HCT116 (cell line): ENCODE measurements at regions not wholly inside any gene's neighbourhood (a gene's known extent, or its start where the extent isn't known, plus 50 kb on each side); places are given as distances from the start of the nearest gene placed in this dataset.

ENCODE experiments used
- ATAC-seq: fragments of 200-7000 bp; cut with Tn5 transposase; 2 replicates; pipeline ENCODE4 v1.9.1; 2020; ENCODE audit warnings: mild to moderate bottlenecking, moderate library complexity
- BruUV-seq: library from RNA; stranded (reverse); fragments of 400-500 nt; replicated peaks from 2 replicates; lab custom pipeline; 2021; lab: Mats Ljungman, UMichigan
- CTCF ChIA-PET: fragments of 300-600 bp; sonication (Branson Sonifier 250); formaldehyde crosslinking; loops from one replicate; lab custom pipeline; 2021; ENCODE audit warnings: antibody characterized with exemption; lab: Charles Lee
- POLR2A ChIA-PET: fragments of 300-600, 350-600 bp; sonication (Branson Sonifier 250); formaldehyde crosslinking; loops from one replicate; lab custom pipeline; 2021; ENCODE audit warnings: antibody characterized with exemption; lab: Charles Lee
- RAD21 ChIA-PET, 2 experiments: fragments of 300-600 bp; sonication (Branson Sonifier 250); formaldehyde crosslinking; loops; one replicate each; lab custom pipeline; 2023; ENCODE audit warnings: low total read pairs in 2 of 2; ENCODE audit not compliant: uncharacterized antibody in 2 of 2, unreplicated experiment in 2 of 2, low non-redundant PET in 1 of 2; lab: Charles Lee
- DNase-seq: peaks from one replicate; pipeline ENCODE4 v3.0.0-alpha.2; 2010; ENCODE audit warnings: low read depth, low spot score
- H2AFZ ChIP-seq: fragments of 200-600 bp; shearing (Covaris generic), sonication (generic); 2 replicates; pipeline ENCODE4 v1.6.1; 2017; ENCODE audit warnings: low read depth, mixed run types, mixed read lengths, antibody characterized with exemption, low read length; ENCODE audit not compliant: poor library complexity, severe bottlenecking
- H3K27ac ChIP-seq: 2 replicates; pipeline ENCODE4 v1.5.1; 2012; ENCODE audit warnings: low read depth, low read length
- H3K27me3 ChIP-seq: fragments of 200-600 bp; sonication (generic); 2 replicates; pipeline ENCODE4 v1.6.1; 2016; ENCODE audit warnings: mixed run types, low read length, mixed read lengths; ENCODE audit not compliant: insufficient read depth
- H3K36me3 ChIP-seq, 2 experiments: fragments of 200-500 bp in 1 of 2; fragments of 200-600 bp in 1 of 2; sonication (Bioruptor generic) in 1 of 2; sonication (generic) in 1 of 2; 2 replicates each; pipeline versions ENCODE4 v1.5.1 to v1.6.1; 2014 to 2016; ENCODE audit warnings: low read length in 2 of 2, inconsistent platforms in 1 of 2, mixed read lengths in 1 of 2, mixed run types in 1 of 2; ENCODE audit not compliant: insufficient read depth in 2 of 2, control insufficient read depth in 1 of 2
- H3K4me1 ChIP-seq, 2 experiments: fragments of 200-600 bp in 1 of 2; sonication (generic) in 1 of 2; 2 replicates each; pipeline versions ENCODE4 v1.5.1 to v1.6.1; 2012 to 2017; ENCODE audit warnings: low read length in 2 of 2, inconsistent platforms in 1 of 2, mild to moderate bottlenecking in 1 of 2, mixed read lengths in 1 of 2, mixed run types in 1 of 2, moderate library complexity in 1 of 2; ENCODE audit not compliant: insufficient read depth in 2 of 2, control insufficient read depth in 1 of 2
- H3K4me2 ChIP-seq: fragments of 200-600 bp; sonication (generic); 2 replicates; pipeline ENCODE4 v1.6.1; 2017; ENCODE audit warnings: mixed run types, low read length, mixed read lengths
- H3K4me3 ChIP-seq, 2 experiments: fragments of 200-600 bp in 1 of 2; sonication (generic) in 1 of 2; replicated peaks in 1 of 2; 2 replicates each; pipeline ENCODE4 v1.5.1; 2011 to 2016; ENCODE audit warnings: low read length in 2 of 2, control low read depth in 1 of 2, low read depth in 1 of 2, mild to moderate bottlenecking in 1 of 2, mixed read lengths in 1 of 2, mixed run types in 1 of 2
- H3K79me2 ChIP-seq: fragments of 200-600 bp; sonication (generic); 2 replicates; pipeline ENCODE4 v1.6.1; 2017; ENCODE audit warnings: mild to moderate bottlenecking, mixed run types, low read length, moderate library complexity, mixed read lengths; ENCODE audit not compliant: insufficient read depth
- H3K9ac ChIP-seq: fragments of 200-600 bp; sonication (generic); 2 replicates; pipeline ENCODE4 v1.6.1; 2016; ENCODE audit warnings: low read length, mixed read lengths
- H3K9me2 ChIP-seq: fragments of 200-600 bp; sonication (generic), shearing (Covaris generic); 2 replicates; pipeline ENCODE4 v1.6.1; 2017; ENCODE audit warnings: mixed run types, mild to moderate bottlenecking, moderate library complexity; ENCODE audit not compliant: insufficient read depth
- H3K9me3 ChIP-seq, 2 experiments: fragments of 200-500 bp in 1 of 2; fragments of 200-600 bp in 1 of 2; sonication (Bioruptor generic) in 1 of 2; sonication (generic) in 1 of 2; 2 replicates each; pipeline ENCODE4 v1.6.1; 2014 to 2017; ENCODE audit warnings: low read length in 2 of 2, mixed read lengths in 2 of 2, inconsistent platforms in 1 of 2, low read depth in 1 of 2, mild to moderate bottlenecking in 1 of 2, mixed run types in 1 of 2, moderate library complexity in 1 of 2; ENCODE audit not compliant: control insufficient read depth in 1 of 2, insufficient read depth in 1 of 2
- H4K20me1 ChIP-seq: fragments of 200-600 bp; sonication (generic), shearing (Covaris generic); 2 replicates; pipeline ENCODE4 v1.6.1; 2017; ENCODE audit warnings: mixed run types, mild to moderate bottlenecking, moderate library complexity; ENCODE audit not compliant: insufficient read depth
- CBX3 ChIP-seq: IDR thresholded peaks from 2 replicates; pipeline ENCODE4 v1.6.1; 2012; ENCODE audit warnings: low read depth
- CEBPB ChIP-seq: IDR thresholded peaks from 2 replicates; pipeline ENCODE4 v1.6.1; 2012; ENCODE audit warnings: low read depth
- CTCF ChIP-seq, 3 experiments: fragments of 200-600 bp in 1 of 3; sonication (generic) in 1 of 3; IDR thresholded peaks in 2 of 3; conservative IDR thresholded peaks in 1 of 3; 2 replicates each; pipeline ENCODE4 v1.5.1; 2012 to 2017; ENCODE audit warnings: low read depth in 2 of 3, low read length in 2 of 3, antibody characterized with exemption in 1 of 3, borderline replicate concordance in 1 of 3, control low read depth in 1 of 3, mild to moderate bottlenecking in 1 of 3, mixed read lengths in 1 of 3, mixed run types in 1 of 3, moderate library complexity in 1 of 3; ENCODE audit not compliant: insufficient read depth in 1 of 3
- EGR1 ChIP-seq: IDR thresholded peaks from 2 replicates; pipeline ENCODE4 v1.6.1; 2012; ENCODE audit warnings: low read depth
- EZH2 ChIP-seq: fragments of 200-600 bp; sonication (generic); IDR thresholded peaks from 2 replicates; pipeline ENCODE4 v1.6.1; 2017; ENCODE audit warnings: antibody characterized with exemption, mixed run types
- POLR2A ChIP-seq: IDR thresholded peaks from 2 replicates; pipeline ENCODE4 v1.7.0; 2011; ENCODE audit warnings: borderline replicate concordance; ENCODE audit not compliant: insufficient read depth, insufficient read length; ENCODE audit errors: extremely low read depth
- POLR2AphosphoS5 ChIP-seq: IDR thresholded peaks from 2 replicates; pipeline ENCODE4 v1.6.1; 2011; ENCODE audit warnings: mild to moderate bottlenecking, low read depth, low read length, moderate library complexity
- SIN3A ChIP-seq: IDR thresholded peaks from 2 replicates; pipeline ENCODE4 v1.6.1; 2012; ENCODE audit warnings: low read depth
- SP1 ChIP-seq: IDR thresholded peaks from 2 replicates; pipeline ENCODE4 v1.6.1; 2012; ENCODE audit warnings: low read depth
- TCF7L2 ChIP-seq: IDR thresholded peaks from 2 replicates; pipeline ENCODE4 v1.7.0; 2011; ENCODE audit warnings: borderline replicate concordance, inconsistent platforms; ENCODE audit not compliant: insufficient read depth, insufficient read length; ENCODE audit errors: extremely low read depth
- YY1 ChIP-seq: IDR thresholded peaks from 2 replicates; pipeline ENCODE4 v1.6.1; 2011; ENCODE audit warnings: low read length, low read depth, moderate library complexity, mild to moderate bottlenecking; ENCODE audit not compliant: insufficient replicate concordance; ENCODE audit errors: extremely low read depth
- ZBTB33 ChIP-seq: IDR thresholded peaks from 2 replicates; pipeline ENCODE4 v1.6.1; 2011; ENCODE audit warnings: mild to moderate bottlenecking, low read length, moderate library complexity; ENCODE audit not compliant: insufficient replicate concordance; ENCODE audit errors: extremely low read depth
- ZFX ChIP-seq: fragments of 450-650 bp; IDR thresholded peaks from 2 replicates; pipeline ENCODE4 v1.6.1; 2017
- ZNF274 ChIP-seq: fragments of 200-500 bp; sonication (Bioruptor generic); IDR thresholded peaks from 2 replicates; pipeline ENCODE4 v1.6.1; 2014; ENCODE audit warnings: mild to moderate bottlenecking, low read depth, low read length, inconsistent platforms
- intact Hi-C: fragments of 100-400 bp; cut with micrococcal nuclease; formaldehyde crosslinking; loops from 2 replicates; pipeline ENCODE4 v1.10.0; 2022

DNA sequence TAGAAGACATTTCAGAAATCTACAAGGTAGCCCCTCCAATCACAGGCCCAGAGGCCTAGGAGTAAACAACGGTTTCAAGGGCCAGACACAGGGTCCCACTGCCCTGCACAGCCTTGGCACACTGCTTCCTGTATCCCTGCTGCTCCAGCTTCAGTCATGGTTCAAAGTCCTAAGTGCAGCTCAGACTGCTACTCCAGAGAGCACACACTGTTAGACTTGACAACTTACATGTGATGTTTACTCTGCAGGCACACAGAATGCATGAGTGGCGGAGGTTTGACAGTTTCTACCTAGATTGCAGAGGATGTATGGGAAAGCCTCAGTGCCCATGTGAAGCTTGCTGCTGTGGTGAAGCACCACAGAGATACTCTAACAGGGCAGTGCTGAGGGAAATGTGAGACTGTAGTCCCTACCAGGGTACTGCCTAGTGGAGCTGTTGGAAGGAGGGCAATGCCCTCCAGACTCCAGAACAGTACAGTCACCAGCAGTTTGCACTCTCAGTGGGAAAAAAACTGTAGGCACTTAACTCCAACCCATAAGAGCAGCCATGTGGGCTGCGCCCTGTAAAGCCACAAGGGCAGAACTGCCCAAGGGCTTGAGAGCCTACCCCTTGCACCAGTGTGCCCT lies 270.0 kb downstream of the ZWINT start:
- no peaks in the 10 kb centered on the region for H3K4me1 ChIP-seq
- H3K4me2 ChIP-seq, result no peak overlapping the region
- BruUV-seq, result no TSS peak
- DNase-seq (no peak), ATAC-seq (no peak)
- H3K27ac ChIP-seq, result no peak overlapping the region
- no peaks in the 10 kb centered on the region for H4K20me1 ChIP-seq
- H3K4me3 ChIP-seq, result no peak overlapping the region
- H3K9me3 ChIP-seq, result peaks cover 0 to 20% of the 10 kb centered on the region in 2 experiments; a peak in 2 of 4 replicates
- TF ChIP-seq POLR2AphosphoS5, result no peak
- TF ChIP-seq EGR1, result no peak
- TF ChIP-seq CBX3, result no peak
- TF ChIP-seq ZNF274, result no peak
- no peak for TF ChIP-seq YY1
- no peak for TF ChIP-seq SP1
- TF ChIP-seq POLR2A, result no peak
- TF ChIP-seq CEBPB, result no peak
- TF ChIP-seq EZH2, result no peak
- no peak for TF ChIP-seq SIN3A
- no peak for TF ChIP-seq TCF7L2
- no peak for TF ChIP-seq ZFX
- TF ChIP-seq ZBTB33, result no peak
- TF ChIP-seq CTCF (IDR thresholded peaks at IDR 0.05 in 2 of 3, conservative IDR thresholded peaks at IDR 0.05 in 1 of 3; ENCODE audit: borderline replicate concordance in 1 of 3, insufficient read depth in 1 of 3, low read depth in 2 of 3, low read length in 2 of 3), result no peak
- intact Hi-C loops, result no loop called here
- no peaks in the 10 kb centered on the region for H3K27me3 ChIP-seq
- no peaks in the 10 kb centered on the region for H3K79me2 ChIP-seq
- POLR2A ChIA-PET, result no interaction called here
- no peaks in the 10 kb centered on the region for H3K36me3 ChIP-seq
- H3K9me2 ChIP-seq, result no peaks in the 10 kb centered on the region
- H3K9ac ChIP-seq, result no peak overlapping the region
- RAD21 ChIA-PET, result no interaction called here
- H2AFZ ChIP-seq, result no peak overlapping the region
- CTCF ChIA-PET, result no interaction called here
